ENCODE measurements at regions not wholly inside any gene's neighbourhood (a gene's known extent, or its start where the extent isn't known, plus 50 kb on each side); places are given as distances from the start of the nearest gene placed in this dataset.

GRCh38 chr17:53149316-53149715 is 673.4 kb upstream of the KIF2B start:
- Histone ChIP-seq H3K4me1 (ENCODE audit: low read length) (no peaks in the 10 kb centered on the region), H3K4me2 (ENCODE audit: low read length) (no peak overlapping the region), H2AFZ (ENCODE audit: low read depth, low read length) (no peak overlapping the region), H3K79me2 (ENCODE audit: low read length) (no peaks in the 10 kb centered on the region), H4K20me1 (ENCODE audit: insufficient read depth, low read length) (no peaks in the 10 kb centered on the region), H3K27ac (ENCODE audit: low read length) (no peak overlapping the region), H3K27me3 (ENCODE audit: low read depth, low read length) (no peaks in the 10 kb centered on the region), H3K36me3 (replicated peaks; ENCODE audit: low read depth, low read length) (no peaks in the 10 kb centered on the region), H3K9me3 (ENCODE audit: insufficient read depth, low read length) (no peaks in the 10 kb centered on the region), H3K4me3 (ENCODE audit: low read length) (no peak overlapping the region), H3K9ac (ENCODE audit: low read length) (no peak overlapping the region)
- TF ChIP-seq CTCF (IDR thresholded peaks at IDR 0.05; ENCODE audit: low read depth, low read length), result no peak
- no peak for TF ChIP-seq EZH2phosphoT487 (IDR thresholded peaks at IDR 0.05; ENCODE audit: low read depth)

DNA sequence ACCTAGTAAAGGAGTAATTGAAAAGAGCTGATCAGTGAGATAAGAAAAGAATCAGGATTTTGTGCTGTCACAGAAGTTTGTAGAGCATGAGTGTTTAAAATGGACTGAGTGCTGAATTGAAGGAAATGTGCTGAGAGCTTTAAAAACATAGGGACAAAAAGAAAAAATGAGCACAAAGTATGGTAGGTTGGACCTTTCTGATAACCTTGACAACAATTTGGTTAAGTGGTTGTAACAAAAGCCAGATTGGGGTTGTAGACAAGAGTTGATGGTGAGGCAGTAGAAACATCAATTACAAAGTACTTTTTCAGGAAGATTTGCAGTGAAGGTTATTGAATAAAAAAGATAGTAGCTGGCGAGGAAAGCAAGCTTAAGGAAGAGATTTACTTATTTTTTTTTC is 674.7 kb upstream of the KIF2B start:
- H4K20me1 ChIP-seq (ENCODE audit: insufficient read depth, low read length), result no peaks in the 10 kb centered on the region
- no peaks in the 10 kb centered on the region for H3K27me3 ChIP-seq (ENCODE audit: low read depth, low read length)
- no peaks in the 10 kb centered on the region for H3K79me2 ChIP-seq (ENCODE audit: low read length)
- H3K4me2 ChIP-seq (ENCODE audit: low read length), result no peak overlapping the region
- no peak overlapping the region for H3K27ac ChIP-seq (ENCODE audit: low read length)
- no peak overlapping the region for H2AFZ ChIP-seq (ENCODE audit: low read depth, low read length)
- no peak overlapping the region for H3K4me3 ChIP-seq (ENCODE audit: low read length)
- H3K9me3 ChIP-seq (ENCODE audit: insufficient read depth, low read length), result no peaks in the 10 kb centered on the region
- H3K9ac ChIP-seq (ENCODE audit: low read length), result no peak overlapping the region
- no peak for TF ChIP-seq CTCF (IDR thresholded peaks at IDR 0.05; ENCODE audit: low read depth, low read length)
- TF ChIP-seq EZH2phosphoT487 (IDR thresholded peaks at IDR 0.05; ENCODE audit: low read depth), result no peak
- H3K4me1 ChIP-seq (ENCODE audit: low read length), result no peaks in the 10 kb centered on the region
- no peaks in the 10 kb centered on the region for H3K36me3 ChIP-seq (replicated peaks; ENCODE audit: low read depth, low read length)

- H3K4me1 ChIP-seq (ENCODE audit: low read length), result no peaks in the 10 kb centered on the region
- H4K20me1 ChIP-seq (ENCODE audit: insufficient read depth, low read length), result no peaks in the 10 kb centered on the region
- no peaks in the 10 kb centered on the region for H3K9me3 ChIP-seq (ENCODE audit: insufficient read depth, low read length)
- H3K27ac ChIP-seq (ENCODE audit: low read length), result no peak overlapping the region
- H2AFZ ChIP-seq (ENCODE audit: low read depth, low read length), result no peak overlapping the region
- no peak overlapping the region for H3K4me2 ChIP-seq (ENCODE audit: low read length)
- no peaks in the 10 kb centered on the region for H3K79me2 ChIP-seq (ENCODE audit: low read length)
- H3K9ac ChIP-seq (ENCODE audit: low read length), result no peak overlapping the region
- TF ChIP-seq CTCF (IDR thresholded peaks at IDR 0.05; ENCODE audit: low read depth, low read length), result no peak
- TF ChIP-seq EZH2phosphoT487 (IDR thresholded peaks at IDR 0.05; ENCODE audit: low read depth), result no peak
- H3K36me3 ChIP-seq (replicated peaks; ENCODE audit: low read depth, low read length), result no peaks in the 10 kb centered on the region
- H3K27me3 ChIP-seq (ENCODE audit: low read depth, low read length), result no peaks in the 10 kb centered on the region
- no peak overlapping the region for H3K4me3 ChIP-seq (ENCODE audit: low read length)
Observed at GRCh38 chr17:53142890-53143289, 679.8 kb upstream of the KIF2B start.

DNA sequence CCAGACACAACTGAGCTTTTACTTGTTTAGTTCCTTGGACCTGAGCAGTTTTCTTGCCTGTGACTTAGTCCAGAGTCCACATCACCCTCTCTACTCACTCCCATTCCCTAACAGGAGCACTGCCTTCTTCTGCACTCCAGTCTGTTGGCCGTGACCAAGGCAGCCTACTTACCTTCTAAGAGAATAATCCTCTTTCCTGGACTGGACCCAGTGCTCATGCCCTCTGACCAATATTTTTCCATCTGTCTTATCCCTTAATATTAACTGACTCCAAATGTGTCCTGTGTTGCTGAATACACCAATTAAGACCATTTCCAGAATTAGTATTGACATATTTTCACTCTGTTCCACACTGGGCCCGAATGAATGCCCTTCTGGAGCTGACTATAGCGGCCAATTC is 681.0 kb upstream of the KIF2B start:
- H3K4me1 ChIP-seq (ENCODE audit: low read length), result no peaks in the 10 kb centered on the region
- H2AFZ ChIP-seq (ENCODE audit: low read depth, low read length), result no peak overlapping the region
- no peak overlapping the region for H3K4me3 ChIP-seq (ENCODE audit: low read length)
- H3K27me3 ChIP-seq (ENCODE audit: low read depth, low read length), result no peaks in the 10 kb centered on the region
- no peaks in the 10 kb centered on the region for H3K36me3 ChIP-seq (replicated peaks; ENCODE audit: low read depth, low read length)
- no peak overlapping the region for H3K4me2 ChIP-seq (ENCODE audit: low read length)
- no peaks in the 10 kb centered on the region for H3K9me3 ChIP-seq (ENCODE audit: insufficient read depth, low read length)
- H3K79me2 ChIP-seq (ENCODE audit: low read length), result no peaks in the 10 kb centered on the region
- no peaks in the 10 kb centered on the region for H4K20me1 ChIP-seq (ENCODE audit: insufficient read depth, low read length)
- no peak for TF ChIP-seq CTCF (IDR thresholded peaks at IDR 0.05; ENCODE audit: low read depth, low read length)
- TF ChIP-seq EZH2phosphoT487 (IDR thresholded peaks at IDR 0.05; ENCODE audit: low read depth), result no peak
- H3K27ac ChIP-seq (ENCODE audit: low read length), result no peak overlapping the region
- H3K9ac ChIP-seq (ENCODE audit: low read length), result no peak overlapping the region
